GM21786 (cell line): ENCODE measurements at regions not wholly inside any gene's neighbourhood (a gene's known extent, or its start where the extent isn't known, plus 50 kb on each side); places are given as distances from the start of the nearest gene placed in this dataset.
"Not testable (repeated sequence)": the region's sequence is repeated elsewhere in the genome, so short reads cannot be mapped to it uniquely, and the experiment has no call there.

Experiments used
- ATAC-seq: cut with Tn5 transposase; IDR thresholded peaks from one replicate; pipeline ENCODE4 v1.9.1; 2021; ENCODE audit not compliant: unreplicated experiment

DNA sequence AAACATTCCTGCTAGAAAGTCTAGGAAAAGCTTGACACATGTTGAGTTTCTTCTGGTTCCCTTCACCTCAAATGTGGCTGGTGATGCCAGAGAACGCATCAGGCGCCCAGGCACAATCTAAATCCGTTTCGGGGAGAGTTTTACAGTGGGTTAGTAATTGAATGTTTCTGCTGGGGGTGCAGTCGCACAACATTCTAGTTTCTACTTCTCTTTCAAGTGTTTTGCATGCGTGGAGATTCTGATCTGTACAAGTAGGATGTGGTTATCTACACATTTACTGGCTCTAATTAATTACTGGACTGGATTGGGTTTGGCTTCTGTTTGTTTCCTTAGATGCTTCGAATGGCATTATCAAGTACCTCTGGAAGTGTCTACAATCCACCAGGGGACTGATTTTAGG, 173.8 kb downstream of the TMEM26 start:
- peak; percentile 79 for ATAC-seq

DNA sequence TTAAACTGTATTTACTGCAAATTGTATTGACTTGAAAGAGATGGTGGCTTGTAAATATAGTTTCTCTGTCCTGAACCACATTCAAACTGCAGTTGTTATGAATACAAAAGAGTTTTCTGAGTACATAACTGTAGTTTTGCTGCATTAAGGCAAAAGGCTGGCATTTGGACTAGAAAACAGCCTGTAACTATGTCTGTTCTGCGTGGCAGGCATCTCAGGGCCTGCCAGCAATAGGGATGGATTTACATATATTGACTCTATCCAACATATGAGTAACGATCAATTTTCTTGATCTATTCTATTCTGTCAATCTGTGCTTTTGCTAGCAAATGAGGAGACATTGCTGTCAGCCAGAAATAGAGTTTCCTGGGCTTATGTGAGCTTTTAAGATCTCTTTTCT, 174.6 kb downstream of the TMEM26 start:
- ATAC-seq = no peak

DNA sequence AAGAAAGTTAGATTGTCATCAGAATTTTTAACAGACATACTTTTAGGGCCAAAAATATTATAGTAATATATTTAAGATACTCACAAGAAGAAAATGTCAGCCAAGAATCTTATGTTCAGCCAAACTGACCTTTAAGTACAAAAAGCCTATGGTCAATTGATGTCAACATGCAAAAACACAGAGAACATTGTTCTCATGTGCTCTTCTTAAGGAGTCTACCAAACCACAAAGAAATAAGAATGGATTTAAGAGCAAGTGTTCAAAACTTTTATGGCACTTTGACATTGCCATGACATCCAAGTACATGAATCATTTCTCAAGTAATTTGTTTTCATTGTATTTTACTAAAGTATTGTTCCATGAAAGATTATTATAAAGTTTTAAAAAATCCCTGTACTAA, 180.4 kb downstream of the TMEM26 start:
- no peak for ATAC-seq

DNA sequence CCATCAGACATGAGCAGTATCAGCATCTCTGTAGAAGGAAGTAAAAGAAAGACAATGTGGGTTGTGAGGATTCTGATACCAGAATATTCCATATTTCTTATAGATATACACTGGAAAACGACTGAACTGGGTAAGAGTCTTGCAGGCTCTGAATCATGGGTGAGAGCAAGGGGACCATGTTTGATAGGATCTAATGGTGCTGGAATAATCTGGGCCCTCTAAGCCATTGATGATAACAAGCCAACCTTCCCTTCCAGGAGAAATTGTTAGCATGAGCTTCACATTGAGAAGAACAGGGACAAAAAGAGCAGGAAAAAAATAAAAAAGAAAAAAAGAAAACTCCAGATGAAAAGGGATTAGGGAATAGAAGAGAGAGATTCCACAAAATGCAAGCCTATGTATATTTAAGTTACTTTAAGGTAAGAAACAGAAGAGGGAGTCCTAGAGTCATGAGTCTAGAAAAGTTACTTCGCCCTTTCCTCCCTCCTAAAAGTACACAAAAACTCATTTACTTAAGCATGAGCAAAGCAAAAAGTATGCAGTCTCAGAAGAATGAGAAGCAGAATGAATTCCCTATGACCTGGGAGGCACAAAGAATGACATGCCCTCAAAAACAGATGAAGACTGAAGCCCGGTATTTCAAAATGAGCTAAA, 181.9 kb downstream of the TMEM26 start:
- ATAC-seq = no peak

DNA sequence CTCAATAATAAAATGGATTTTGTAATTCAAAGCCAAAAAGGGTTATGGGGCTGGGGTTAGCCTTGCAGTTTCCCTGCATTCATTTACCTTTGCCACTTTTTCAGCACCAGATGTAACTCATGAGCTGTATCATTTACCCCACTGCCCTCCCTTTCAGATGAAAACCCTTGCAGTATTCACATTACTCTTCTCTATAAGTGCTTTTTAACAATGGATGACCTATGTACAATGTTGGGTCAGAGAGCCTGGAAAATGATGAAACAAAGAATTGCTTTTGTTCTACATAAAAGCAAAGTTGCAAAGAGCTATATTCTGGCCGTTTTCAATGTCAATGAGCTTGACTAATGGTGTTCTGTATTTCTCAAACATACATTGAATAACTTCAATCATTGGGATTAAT, 189.7 kb downstream of the TMEM26 start:
- no peak for ATAC-seq

DNA sequence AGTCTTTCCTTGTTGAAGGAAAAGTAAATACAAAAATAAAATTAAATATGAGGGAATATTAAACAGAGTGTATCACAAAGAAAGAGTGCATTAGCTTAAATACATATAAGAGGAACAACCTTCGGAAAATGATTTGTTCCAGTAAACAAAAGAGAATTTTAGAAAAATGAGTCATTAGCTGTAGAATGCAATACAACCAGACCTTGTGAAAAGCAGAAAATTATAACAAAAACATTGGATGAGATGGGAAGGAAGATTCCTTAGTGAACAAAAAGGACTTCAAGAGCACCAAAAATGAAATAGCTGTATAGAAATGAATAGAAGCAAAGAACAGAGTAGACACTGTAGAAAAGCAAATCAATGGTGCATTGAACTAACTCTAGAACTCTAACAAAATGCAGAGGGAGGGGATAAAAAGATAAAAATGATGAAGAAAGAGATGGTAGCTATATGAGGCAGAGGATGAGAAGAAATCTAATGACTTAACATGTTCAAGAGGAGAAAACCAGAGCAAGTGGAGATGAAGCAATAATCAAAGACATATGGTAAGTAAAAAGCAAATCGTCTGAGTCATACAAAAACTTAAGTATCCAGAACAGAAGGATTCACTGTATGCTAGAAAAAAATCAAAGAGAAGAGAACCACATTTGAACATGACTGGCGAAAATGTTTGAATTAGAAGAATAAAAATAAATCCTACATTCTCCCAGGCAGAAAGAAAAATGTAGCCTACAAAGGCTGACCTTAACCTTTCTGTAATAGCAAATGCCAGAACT, 190.5 kb downstream of the TMEM26 start:
- ATAC-seq = no peak

DNA sequence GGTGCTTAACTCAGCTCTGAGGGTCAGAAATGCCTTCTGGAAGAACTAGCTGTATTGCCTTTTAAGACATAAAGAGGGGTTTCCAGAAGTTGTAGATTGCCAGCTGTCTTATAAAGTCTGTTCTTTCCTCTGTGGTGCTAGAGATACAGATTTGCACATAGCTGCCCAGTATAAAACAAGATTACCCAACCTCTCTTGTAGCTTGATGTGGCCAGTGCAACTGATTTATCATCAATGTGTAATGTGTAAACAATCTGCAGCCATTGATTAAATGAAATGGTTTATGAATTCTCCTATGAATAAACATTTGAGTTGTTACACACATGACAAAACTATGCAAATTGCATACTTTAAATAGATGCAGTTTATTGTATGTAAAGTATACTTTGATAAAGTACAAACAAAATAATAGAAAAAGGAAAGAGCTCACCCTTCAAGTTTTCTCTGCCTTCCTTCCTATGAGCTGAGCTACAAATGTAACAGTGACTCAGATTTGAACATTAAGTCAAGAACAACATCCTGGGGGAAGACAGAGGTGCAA, 195.2 kb downstream of the TMEM26 start:
- ATAC-seq = no peak

DNA sequence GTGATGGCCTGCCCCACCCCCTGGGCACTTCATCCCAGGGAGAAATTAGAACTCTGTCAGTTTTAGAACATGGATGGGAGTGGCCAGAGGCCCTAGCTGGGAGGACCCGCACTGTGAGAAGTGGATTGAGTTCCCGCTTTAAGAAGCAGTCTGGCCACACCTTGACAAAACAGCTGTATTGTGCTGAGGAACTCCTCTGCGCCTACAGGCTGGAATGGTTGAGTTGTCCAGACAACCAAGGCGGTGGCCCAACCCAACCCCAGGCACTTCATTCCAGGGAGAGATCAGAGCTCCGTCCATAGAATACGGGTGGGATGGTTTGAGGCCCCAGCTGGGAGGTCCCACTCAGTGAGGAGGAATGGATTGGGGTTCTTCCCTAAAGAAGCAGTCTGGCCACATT, 196.0 kb downstream of the TMEM26 start:
- ATAC-seq = no peak

DNA sequence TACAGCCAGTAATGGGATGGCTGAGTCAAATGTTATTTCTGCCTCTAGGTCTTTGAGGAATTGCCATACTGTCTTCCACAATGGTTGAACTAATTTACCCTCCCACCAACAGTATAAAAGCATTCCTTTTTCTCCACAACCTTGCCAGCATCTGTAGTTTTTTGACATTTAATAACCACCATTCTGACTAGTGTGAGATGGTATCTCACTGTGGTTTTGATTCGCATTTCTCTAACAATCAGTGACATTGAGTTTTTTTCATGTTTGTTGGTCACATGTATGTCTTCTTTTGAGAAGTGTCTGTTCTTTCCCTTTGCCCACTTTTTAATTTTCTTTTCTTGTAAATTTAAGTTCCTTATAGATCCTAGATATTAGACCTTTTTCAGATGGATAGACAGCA, 200.9 kb downstream of the TMEM26 start:
- not testable (repeated sequence) for ATAC-seq

DNA sequence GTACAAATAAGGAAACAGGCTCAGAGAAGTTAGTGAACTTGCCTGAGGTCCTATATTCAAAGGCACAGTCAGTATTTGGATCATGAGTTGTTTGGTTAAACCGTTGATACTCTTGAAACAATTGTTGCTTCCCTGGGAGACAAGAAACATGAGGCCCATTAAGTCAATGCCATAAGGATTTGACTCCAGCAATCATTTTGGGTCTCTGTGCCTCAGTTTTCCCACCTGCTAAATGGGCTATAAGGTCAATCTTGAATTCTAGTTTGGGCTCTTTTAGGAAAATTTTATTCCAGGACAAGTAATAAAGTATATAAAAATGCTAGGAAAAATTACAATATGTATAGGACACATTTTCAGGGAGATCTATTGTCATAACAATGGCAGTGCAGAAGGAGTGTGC, 202.1 kb downstream of the TMEM26 start:
- no peak for ATAC-seq

DNA sequence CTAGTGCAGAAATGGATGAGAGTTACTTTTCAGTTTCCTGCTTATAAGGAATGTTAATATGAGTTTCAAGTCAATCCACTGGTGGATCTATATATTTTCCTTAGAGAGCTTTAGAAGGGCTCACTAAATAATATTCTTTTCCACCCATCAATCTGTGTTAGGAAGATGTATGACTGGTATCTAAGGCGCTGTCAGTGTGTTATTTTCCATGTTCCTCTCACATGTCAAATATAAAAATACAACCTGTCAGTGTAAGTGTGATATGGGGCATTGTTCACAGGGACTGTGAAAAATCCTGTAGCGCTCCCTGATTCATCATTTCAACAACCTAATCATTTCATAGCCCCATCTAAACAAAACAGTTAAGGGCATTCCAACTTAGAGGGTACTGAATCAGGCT, 203.1 kb downstream of the TMEM26 start:
- ATAC-seq = no peak

DNA sequence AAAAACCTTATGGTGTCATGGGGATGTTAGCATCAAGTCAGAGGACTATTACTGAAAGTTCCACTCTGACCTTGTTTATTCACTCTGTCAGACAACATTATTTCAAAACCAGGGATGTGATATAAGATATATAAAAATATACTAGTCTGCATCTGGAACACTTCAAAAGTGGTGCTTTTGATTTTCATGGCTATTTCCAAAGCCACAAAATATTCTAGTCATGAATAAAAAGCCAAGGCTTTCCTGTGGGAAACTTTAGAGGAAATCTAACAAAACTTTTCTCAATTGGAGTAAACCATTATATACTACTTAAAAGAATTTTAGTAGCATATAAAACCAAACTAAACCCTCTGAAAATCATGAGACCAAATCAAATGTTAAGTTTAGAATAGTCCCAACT, 205.2 kb downstream of the TMEM26 start:
- no peak for ATAC-seq

DNA sequence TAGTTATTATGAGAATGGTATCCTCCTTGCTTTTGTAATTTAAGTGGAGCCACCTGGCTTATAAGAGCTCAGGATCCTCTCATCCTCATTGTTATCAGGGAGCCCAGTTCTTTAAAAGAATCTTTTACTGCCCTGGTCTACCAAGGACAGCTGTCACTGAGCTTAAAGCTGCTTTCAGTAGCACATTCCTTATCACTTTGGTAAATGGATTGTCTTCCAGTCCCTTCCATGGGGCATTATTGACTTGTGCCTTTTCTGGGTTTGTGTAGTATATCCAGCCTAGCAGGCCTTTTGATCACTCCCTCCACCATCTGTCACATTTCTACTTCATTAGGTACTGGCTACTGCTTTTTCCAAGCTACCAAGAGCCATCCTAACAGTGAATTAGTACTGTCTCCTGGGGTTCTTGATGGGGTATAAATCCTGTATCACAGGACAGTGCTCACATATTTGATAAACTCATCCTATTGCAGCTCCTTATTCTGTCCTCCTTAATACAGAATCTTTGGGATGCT, 208.9 kb downstream of the TMEM26 start:
- ATAC-seq = no peak

DNA sequence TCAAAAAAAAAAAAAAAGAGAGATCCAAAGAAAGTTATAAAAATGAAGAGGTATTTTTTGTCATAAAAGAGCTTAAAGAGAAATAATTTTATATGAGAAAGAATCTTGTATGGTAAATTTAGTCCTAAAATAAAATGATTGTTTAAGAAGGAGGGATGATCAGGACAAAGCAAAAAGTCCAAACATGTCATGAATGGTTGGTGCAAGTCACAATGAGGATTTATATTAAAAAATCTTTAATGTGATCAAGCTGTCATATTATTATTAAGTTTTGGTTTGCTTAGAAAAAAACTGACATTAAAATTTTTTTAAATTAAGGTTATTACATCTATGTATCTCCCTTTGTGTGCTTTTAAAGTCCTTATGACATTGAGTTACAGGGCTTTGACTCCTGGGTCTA, 220.4 kb downstream of the TMEM26 start:
- no peak for ATAC-seq

DNA sequence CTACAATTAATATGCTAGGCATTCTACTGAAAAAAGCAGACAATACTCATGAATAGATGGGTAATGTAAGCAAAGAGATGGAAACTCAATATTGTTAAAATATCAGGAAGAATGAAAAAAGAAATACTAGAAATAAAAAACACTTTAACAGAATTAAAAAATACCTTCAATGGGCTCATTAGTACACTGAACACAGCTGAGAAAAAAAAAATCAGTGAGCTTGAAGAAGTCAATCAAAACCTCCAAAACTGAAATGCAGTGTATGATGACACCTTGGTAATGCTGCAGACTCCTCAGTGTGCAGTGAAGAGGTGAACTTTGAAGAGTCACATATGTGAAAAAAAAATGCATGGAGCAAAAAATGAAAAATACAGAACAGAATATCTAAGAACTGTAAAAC, 227.2 kb downstream of the TMEM26 start:
- ATAC-seq = no peak

DNA sequence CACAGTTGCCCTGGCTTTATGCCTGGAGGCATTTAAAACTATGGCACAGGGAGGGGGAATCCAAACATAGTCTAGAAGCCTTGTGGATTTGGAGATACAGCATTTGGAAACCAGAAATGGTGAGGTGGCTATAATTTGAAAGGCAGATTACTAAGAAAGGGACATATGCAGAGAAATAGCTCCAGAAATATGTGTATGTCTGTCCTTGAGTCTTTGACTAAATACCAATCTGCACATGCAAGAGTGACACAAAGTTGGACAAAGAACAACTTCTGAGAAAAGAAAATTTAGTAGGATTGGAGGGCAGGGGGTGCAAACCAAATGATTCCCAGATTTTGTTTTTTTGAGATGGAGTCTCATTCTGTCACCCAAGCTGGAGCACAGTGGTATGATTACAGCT, 229.6 kb downstream of the TMEM26 start:
- ATAC-seq = no peak

DNA sequence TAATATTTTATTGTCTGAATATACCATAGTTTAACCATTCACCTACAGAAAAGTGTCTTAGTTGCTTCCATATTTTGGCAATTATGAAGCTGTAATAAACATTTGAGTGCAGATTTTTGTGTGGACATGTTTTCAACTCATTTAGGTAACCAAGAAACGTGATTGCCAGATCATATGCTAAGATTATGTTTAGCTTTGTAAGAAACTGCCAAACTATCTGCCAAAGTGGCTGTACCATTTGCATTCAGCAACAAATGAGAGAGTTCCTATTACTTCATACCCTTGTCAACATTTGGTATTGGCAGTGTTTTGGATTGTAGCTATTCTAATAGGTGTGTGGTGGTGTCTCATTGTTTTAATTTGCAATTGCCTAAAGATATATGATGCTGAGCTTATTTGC, 233.5 kb downstream of the TMEM26 start:
- no peak for ATAC-seq

DNA sequence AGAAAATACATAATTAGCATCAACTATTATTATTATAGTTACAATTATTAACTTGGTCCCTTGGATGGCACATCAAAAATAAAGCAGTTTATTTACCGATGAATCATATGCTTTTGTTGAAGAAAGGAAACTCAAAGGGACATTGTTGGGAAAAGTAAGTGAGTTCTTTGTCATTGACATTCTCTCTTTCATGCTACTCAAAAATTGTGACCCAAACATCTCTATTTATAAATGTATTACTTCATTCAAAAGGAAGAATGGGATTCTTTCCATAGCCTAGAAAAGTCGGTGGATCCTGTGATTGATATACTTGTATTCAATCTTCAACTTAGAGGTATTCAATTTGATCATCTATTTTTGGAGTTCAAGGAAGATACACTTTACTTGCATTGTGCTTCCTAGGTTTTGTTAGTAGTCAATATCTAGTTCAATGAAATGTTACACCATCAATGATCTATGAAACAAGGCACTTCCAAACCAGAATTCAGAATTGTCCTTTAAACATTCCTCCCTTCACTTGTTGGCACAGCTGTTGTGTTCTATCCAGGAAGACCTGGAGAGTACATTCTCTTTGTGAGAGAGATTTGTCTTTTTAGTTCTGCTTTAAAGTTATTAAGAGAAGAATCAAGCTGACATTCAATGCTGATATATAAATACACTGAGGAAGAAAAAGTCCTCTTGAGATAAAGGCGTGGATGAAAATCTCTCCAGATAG, 235.2 kb downstream of the TMEM26 start:
- ATAC-seq = no peak

DNA sequence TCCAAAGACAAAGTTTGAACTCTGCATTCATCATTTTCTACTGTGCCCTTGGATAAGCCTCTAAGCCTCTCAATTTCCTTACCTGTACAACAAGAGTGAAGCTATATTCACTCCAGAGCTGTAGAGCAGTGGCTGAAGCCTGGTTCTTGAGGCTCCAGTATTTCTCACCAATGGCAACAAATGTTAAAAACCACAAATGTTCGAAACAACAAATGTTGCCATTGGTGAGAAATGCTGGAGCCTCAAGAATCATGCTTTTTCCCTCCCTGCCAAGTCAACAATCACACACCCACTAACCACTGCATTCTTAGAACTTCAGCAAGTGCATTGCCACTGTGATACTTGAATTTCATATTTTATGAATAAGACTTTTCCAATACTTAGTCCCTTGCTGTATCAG, 237.9 kb downstream of the TMEM26 start:
- no peak for ATAC-seq

DNA sequence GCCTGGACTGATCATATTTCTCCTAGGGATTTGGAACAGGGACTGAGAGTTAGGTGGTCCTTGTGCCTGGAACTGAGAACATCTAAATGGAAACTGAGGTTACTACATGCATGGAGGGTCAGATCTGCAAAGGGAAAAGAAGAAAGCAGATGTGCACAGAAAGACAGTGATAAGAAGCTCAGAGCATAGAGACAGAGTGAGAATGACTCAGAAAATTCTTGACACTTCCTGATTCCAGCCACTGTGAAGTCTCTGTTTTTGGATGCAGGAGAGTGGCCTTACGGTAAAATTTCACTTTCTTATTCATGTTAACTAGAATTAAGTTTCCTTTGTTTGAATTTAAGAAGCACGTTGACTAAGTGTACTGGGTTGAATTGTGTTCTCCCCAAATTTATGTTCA, 241.7 kb downstream of the TMEM26 start:
- ATAC-seq = no peak

DNA sequence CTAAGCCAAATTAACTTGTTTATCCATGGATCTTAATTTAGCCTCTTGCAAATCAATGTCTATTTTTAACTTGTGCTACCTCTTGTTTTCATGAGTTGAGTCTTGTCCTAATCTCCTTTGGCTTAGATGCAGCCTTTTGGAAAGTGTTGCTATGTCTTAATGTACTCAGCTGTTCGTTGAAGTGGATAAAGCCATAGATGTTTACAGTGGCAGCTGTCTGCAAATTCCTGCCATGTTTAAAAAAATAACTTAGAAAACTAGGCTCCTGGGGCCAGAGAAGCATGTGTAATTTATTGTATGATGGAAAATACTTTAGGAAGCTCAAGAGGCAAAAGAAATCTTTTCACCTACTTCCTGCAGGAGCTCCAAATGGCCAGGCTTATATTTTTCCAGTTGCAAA, 253.1 kb upstream of the RHOBTB1 start:
- ATAC-seq = no peak

DNA sequence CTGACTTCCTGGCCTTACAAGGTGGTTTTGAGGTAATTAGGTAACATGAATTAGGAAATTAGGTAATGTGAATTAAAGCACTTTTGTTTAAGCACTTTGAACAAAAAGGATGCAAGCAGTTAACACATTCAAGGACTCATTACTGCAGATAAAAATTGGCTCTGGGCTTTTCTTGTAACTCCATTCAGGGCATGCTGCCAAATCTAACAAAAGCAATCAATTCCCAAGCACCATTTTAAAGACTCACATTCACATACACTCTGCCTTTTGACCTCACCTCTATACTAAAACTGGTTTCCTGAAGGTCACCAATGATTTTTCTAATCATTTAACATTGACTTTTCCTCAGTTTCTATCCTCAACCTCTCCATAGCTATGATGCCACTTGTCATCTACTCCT, 251.2 kb upstream of the RHOBTB1 start:
- ATAC-seq = no peak
